MV-4-11 (cell line): ENCODE measurements at regions not wholly inside any gene's neighbourhood (a gene's known extent, or its start where the extent isn't known, plus 50 kb on each side); places are given as distances from the start of the nearest gene placed in this dataset.
A peak's percentile ranks its signal among the peaks of the same experiment; 100 is the strongest.

ENCODE experiments used
- DNase-seq: peaks from one replicate; lab custom pipeline; 2025; lab: John Stamatoyannopoulos, UW

- DNase-seq: no peak
Observed at GRCh38 chr6:55696501-55696900, 117.5 kb upstream of the HMGCLL1 start.

GRCh38 chr6:55696041-55696440, 117.0 kb upstream of the HMGCLL1 start:
- no peak for DNase-seq

- no peak for DNase-seq
Observed at GRCh38 chr6:55694759-55695158, 115.8 kb upstream of the HMGCLL1 start.

GRCh38 chr6:55694148-55694547, 115.2 kb upstream of the HMGCLL1 start:
- no peak for DNase-seq

- DNase-seq: no peak
Observed at GRCh38 chr6:55679503-55679902, 100.5 kb upstream of the HMGCLL1 start.

GRCh38 chr6:55678330-55679224, 99.6 kb upstream of the HMGCLL1 start:
- no peak for DNase-seq

GRCh38 chr6:55676736-55677135, 97.7 kb upstream of the HMGCLL1 start:
- no peak for DNase-seq

- DNase-seq: no peak
Observed at GRCh38 chr6:55675941-55676340, 96.9 kb upstream of the HMGCLL1 start.

GRCh38 chr6:55674672-55675071, 95.7 kb upstream of the HMGCLL1 start:
- DNase-seq: no peak

- DNase-seq: no peak
Observed at GRCh38 chr6:55670850-55671413, 91.9 kb upstream of the HMGCLL1 start.

GRCh38 chr6:55669028-55669427, 90.0 kb upstream of the HMGCLL1 start:
- no peak for DNase-seq

GRCh38 chr6:55668591-55668990, 89.6 kb upstream of the HMGCLL1 start:
- DNase-seq: no peak

GRCh38 chr6:55667341-55667740, 88.3 kb upstream of the HMGCLL1 start:
- DNase-seq: no peak

GRCh38 chr6:55666606-55667225, 87.7 kb upstream of the HMGCLL1 start:
- no peak for DNase-seq

GRCh38 chr6:55666037-55666436, 87.0 kb upstream of the HMGCLL1 start:
- DNase-seq: no peak

GRCh38 chr6:55664591-55665587, 85.9 kb upstream of the HMGCLL1 start:
- DNase-seq: no peak

GRCh38 chr6:55663914-55664313, 84.9 kb upstream of the HMGCLL1 start:
- no peak for DNase-seq

- no peak for DNase-seq
Observed at GRCh38 chr6:55659304-55659703, 80.3 kb upstream of the HMGCLL1 start.

- DNase-seq: no peak
Observed at GRCh38 chr6:55654445-55654844, 75.5 kb upstream of the HMGCLL1 start.

GRCh38 chr6:55652429-55652828, 73.4 kb upstream of the HMGCLL1 start:
- no peak for DNase-seq

- no peak for DNase-seq
Observed at GRCh38 chr6:55651015-55651414, 72.0 kb upstream of the HMGCLL1 start.

- DNase-seq: peak; percentile 14
Observed at GRCh38 chr6:55643861-55644260, 64.9 kb upstream of the HMGCLL1 start.
